HL-60 (cell line): ENCODE measurements at regions not wholly inside any gene's neighbourhood (a gene's known extent, or its start where the extent isn't known, plus 50 kb on each side); places are given as distances from the start of the nearest gene placed in this dataset.

Experiments
- POLR2AphosphoS5 ChIP-seq: IDR thresholded peaks from 2 replicates; pipeline ENCODE4 v1.6.1; 2012; ENCODE audit warnings: low read depth
- SPI1 ChIP-seq: IDR thresholded peaks from 2 replicates; pipeline ENCODE4 v1.6.1; 2012; ENCODE audit warnings: low read depth, mild to moderate bottlenecking, borderline replicate concordance
- TF ChIP-seq, protein P1 (sequence below): IDR thresholded peaks from one replicate; pipeline ENCODE4 v1.5.1; 2011; ENCODE audit warnings: low read length, control low read depth, inconsistent platforms; ENCODE audit not compliant: insufficient read depth

DNA sequence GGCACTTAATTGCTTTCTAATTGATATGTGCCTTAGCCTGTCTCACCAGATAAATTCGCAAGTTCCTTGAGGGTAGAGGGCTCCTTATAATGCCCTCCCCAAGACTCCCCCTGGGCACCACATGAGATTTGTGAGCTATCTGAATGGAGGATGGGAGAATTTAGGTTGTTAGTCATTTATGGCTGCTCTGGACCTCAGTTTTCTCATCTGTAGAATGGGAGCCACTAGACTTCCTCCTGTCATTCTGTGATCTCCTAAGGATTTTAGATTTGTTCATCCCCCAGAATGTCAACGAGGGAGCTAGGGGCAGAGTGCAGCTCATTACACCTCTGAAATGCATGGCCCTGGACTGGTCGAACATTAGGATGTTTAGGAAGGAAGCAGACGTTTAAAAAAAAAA is 294.6 kb downstream of the MIAT start:
- TF ChIP-seq, protein P1, sequence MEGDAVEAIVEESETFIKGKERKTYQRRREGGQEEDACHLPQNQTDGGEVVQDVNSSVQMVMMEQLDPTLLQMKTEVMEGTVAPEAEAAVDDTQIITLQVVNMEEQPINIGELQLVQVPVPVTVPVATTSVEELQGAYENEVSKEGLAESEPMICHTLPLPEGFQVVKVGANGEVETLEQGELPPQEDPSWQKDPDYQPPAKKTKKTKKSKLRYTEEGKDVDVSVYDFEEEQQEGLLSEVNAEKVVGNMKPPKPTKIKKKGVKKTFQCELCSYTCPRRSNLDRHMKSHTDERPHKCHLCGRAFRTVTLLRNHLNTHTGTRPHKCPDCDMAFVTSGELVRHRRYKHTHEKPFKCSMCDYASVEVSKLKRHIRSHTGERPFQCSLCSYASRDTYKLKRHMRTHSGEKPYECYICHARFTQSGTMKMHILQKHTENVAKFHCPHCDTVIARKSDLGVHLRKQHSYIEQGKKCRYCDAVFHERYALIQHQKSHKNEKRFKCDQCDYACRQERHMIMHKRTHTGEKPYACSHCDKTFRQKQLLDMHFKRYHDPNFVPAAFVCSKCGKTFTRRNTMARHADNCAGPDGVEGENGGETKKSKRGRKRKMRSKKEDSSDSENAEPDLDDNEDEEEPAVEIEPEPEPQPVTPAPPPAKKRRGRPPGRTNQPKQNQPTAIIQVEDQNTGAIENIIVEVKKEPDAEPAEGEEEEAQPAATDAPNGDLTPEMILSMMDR, result no peak
- TF ChIP-seq SPI1 (no peak), POLR2AphosphoS5 (no peak)
